ENCODE measurements at regions not wholly inside any gene's neighbourhood (a gene's known extent, or its start where the extent isn't known, plus 50 kb on each side); places are given as distances from the start of the nearest gene placed in this dataset.

GRCh38 chr11:115736146-115736545 is 231.9 kb upstream of the CADM1 start:
- FAIRE-seq = no peak

GRCh38 chr11:115724666-115725065 is 220.5 kb upstream of the CADM1 start:
- FAIRE-seq = no peak

GRCh38 chr11:115722711-115723110 is 218.5 kb upstream of the CADM1 start:
- no peak for FAIRE-seq

GRCh38 chr11:115721296-115721995 is 217.2 kb upstream of the CADM1 start:
- FAIRE-seq = no peak

- FAIRE-seq = no peak
These were observed 216.5 kb upstream of the CADM1 start for GRCh38 chr11:115720602-115721245.

- FAIRE-seq = no peak
These were observed 214.7 kb upstream of the CADM1 start for GRCh38 chr11:115718945-115719344.

GRCh38 chr11:115718106-115718505 is 213.9 kb upstream of the CADM1 start:
- no peak for FAIRE-seq

- no peak for FAIRE-seq
These were observed 212.7 kb upstream of the CADM1 start for GRCh38 chr11:115716601-115717529.

GRCh38 chr11:115716080-115716479 is 211.9 kb upstream of the CADM1 start:
- FAIRE-seq = no peak

GRCh38 chr11:115715251-115715770 is 211.1 kb upstream of the CADM1 start:
- FAIRE-seq = no peak

GRCh38 chr11:115712296-115712695 is 208.1 kb upstream of the CADM1 start:
- no peak for FAIRE-seq

GRCh38 chr11:115710980-115711379 is 206.8 kb upstream of the CADM1 start:
- no peak for FAIRE-seq

GRCh38 chr11:115710426-115710825 is 206.2 kb upstream of the CADM1 start:
- FAIRE-seq = no peak

GRCh38 chr11:115709297-115709696 is 205.1 kb upstream of the CADM1 start:
- no peak for FAIRE-seq

- no peak for FAIRE-seq
These were observed 203.1 kb upstream of the CADM1 start for GRCh38 chr11:115707180-115707905.

GRCh38 chr11:115706626-115707135 is 202.5 kb upstream of the CADM1 start:
- FAIRE-seq = no peak

- no peak for FAIRE-seq
These were observed 201.0 kb upstream of the CADM1 start for GRCh38 chr11:115705200-115705599.

- FAIRE-seq = no peak
These were observed 197.0 kb upstream of the CADM1 start for GRCh38 chr11:115700981-115701875.

- no peak for FAIRE-seq
These were observed 196.3 kb upstream of the CADM1 start for GRCh38 chr11:115700496-115700895.

- FAIRE-seq = no peak
These were observed 195.5 kb upstream of the CADM1 start for GRCh38 chr11:115699733-115700132.

GRCh38 chr11:115699326-115699725 is 195.1 kb upstream of the CADM1 start:
- no peak for FAIRE-seq
